HCT116 (cell line): ENCODE measurements at regions not wholly inside any gene's neighbourhood (a gene's known extent, or its start where the extent isn't known, plus 50 kb on each side); places are given as distances from the start of the nearest gene placed in this dataset.

Experiments used
- ATAC-seq: fragments of 200-7000 bp; cut with Tn5 transposase; 2 replicates; pipeline ENCODE4 v1.9.1; 2020; ENCODE audit warnings: mild to moderate bottlenecking, moderate library complexity
- BruUV-seq: library from RNA; stranded (reverse); fragments of 400-500 nt; replicated peaks from 2 replicates; lab custom pipeline; 2021; lab: Mats Ljungman, UMichigan
- CTCF ChIA-PET: fragments of 300-600 bp; sonication (Branson Sonifier 250); formaldehyde crosslinking; loops from one replicate; lab custom pipeline; 2021; ENCODE audit warnings: antibody characterized with exemption; lab: Charles Lee
- POLR2A ChIA-PET: fragments of 300-600, 350-600 bp; sonication (Branson Sonifier 250); formaldehyde crosslinking; loops from one replicate; lab custom pipeline; 2021; ENCODE audit warnings: antibody characterized with exemption; lab: Charles Lee
- RAD21 ChIA-PET, 2 experiments: fragments of 300-600 bp; sonication (Branson Sonifier 250); formaldehyde crosslinking; loops; one replicate each; lab custom pipeline; 2023; ENCODE audit warnings: low total read pairs in 2 of 2; ENCODE audit not compliant: uncharacterized antibody in 2 of 2, unreplicated experiment in 2 of 2, low non-redundant PET in 1 of 2; lab: Charles Lee
- DNase-seq: peaks from one replicate; pipeline ENCODE4 v3.0.0-alpha.2; 2010; ENCODE audit warnings: low read depth, low spot score
- H2AFZ ChIP-seq: fragments of 200-600 bp; shearing (Covaris generic), sonication (generic); 2 replicates; pipeline ENCODE4 v1.6.1; 2017; ENCODE audit warnings: low read depth, mixed run types, mixed read lengths, antibody characterized with exemption, low read length; ENCODE audit not compliant: poor library complexity, severe bottlenecking
- H3K27ac ChIP-seq: 2 replicates; pipeline ENCODE4 v1.5.1; 2012; ENCODE audit warnings: low read depth, low read length
- H3K27me3 ChIP-seq: fragments of 200-600 bp; sonication (generic); 2 replicates; pipeline ENCODE4 v1.6.1; 2016; ENCODE audit warnings: mixed run types, low read length, mixed read lengths; ENCODE audit not compliant: insufficient read depth
- H3K36me3 ChIP-seq, 2 experiments: fragments of 200-500 bp in 1 of 2; fragments of 200-600 bp in 1 of 2; sonication (Bioruptor generic) in 1 of 2; sonication (generic) in 1 of 2; 2 replicates each; pipeline versions ENCODE4 v1.5.1 to v1.6.1; 2014 to 2016; ENCODE audit warnings: low read length in 2 of 2, inconsistent platforms in 1 of 2, mixed read lengths in 1 of 2, mixed run types in 1 of 2; ENCODE audit not compliant: insufficient read depth in 2 of 2, control insufficient read depth in 1 of 2
- H3K4me1 ChIP-seq, 2 experiments: fragments of 200-600 bp in 1 of 2; sonication (generic) in 1 of 2; 2 replicates each; pipeline versions ENCODE4 v1.5.1 to v1.6.1; 2012 to 2017; ENCODE audit warnings: low read length in 2 of 2, inconsistent platforms in 1 of 2, mild to moderate bottlenecking in 1 of 2, mixed read lengths in 1 of 2, mixed run types in 1 of 2, moderate library complexity in 1 of 2; ENCODE audit not compliant: insufficient read depth in 2 of 2, control insufficient read depth in 1 of 2
- H3K4me2 ChIP-seq: fragments of 200-600 bp; sonication (generic); 2 replicates; pipeline ENCODE4 v1.6.1; 2017; ENCODE audit warnings: mixed run types, low read length, mixed read lengths
- H3K4me3 ChIP-seq, 2 experiments: fragments of 200-600 bp in 1 of 2; sonication (generic) in 1 of 2; replicated peaks in 1 of 2; 2 replicates each; pipeline ENCODE4 v1.5.1; 2011 to 2016; ENCODE audit warnings: low read length in 2 of 2, control low read depth in 1 of 2, low read depth in 1 of 2, mild to moderate bottlenecking in 1 of 2, mixed read lengths in 1 of 2, mixed run types in 1 of 2
- H3K79me2 ChIP-seq: fragments of 200-600 bp; sonication (generic); 2 replicates; pipeline ENCODE4 v1.6.1; 2017; ENCODE audit warnings: mild to moderate bottlenecking, mixed run types, low read length, moderate library complexity, mixed read lengths; ENCODE audit not compliant: insufficient read depth
- H3K9ac ChIP-seq: fragments of 200-600 bp; sonication (generic); 2 replicates; pipeline ENCODE4 v1.6.1; 2016; ENCODE audit warnings: low read length, mixed read lengths
- H3K9me2 ChIP-seq: fragments of 200-600 bp; sonication (generic), shearing (Covaris generic); 2 replicates; pipeline ENCODE4 v1.6.1; 2017; ENCODE audit warnings: mixed run types, mild to moderate bottlenecking, moderate library complexity; ENCODE audit not compliant: insufficient read depth
- H3K9me3 ChIP-seq, 2 experiments: fragments of 200-500 bp in 1 of 2; fragments of 200-600 bp in 1 of 2; sonication (Bioruptor generic) in 1 of 2; sonication (generic) in 1 of 2; 2 replicates each; pipeline ENCODE4 v1.6.1; 2014 to 2017; ENCODE audit warnings: low read length in 2 of 2, mixed read lengths in 2 of 2, inconsistent platforms in 1 of 2, low read depth in 1 of 2, mild to moderate bottlenecking in 1 of 2, mixed run types in 1 of 2, moderate library complexity in 1 of 2; ENCODE audit not compliant: control insufficient read depth in 1 of 2, insufficient read depth in 1 of 2
- H4K20me1 ChIP-seq: fragments of 200-600 bp; sonication (generic), shearing (Covaris generic); 2 replicates; pipeline ENCODE4 v1.6.1; 2017; ENCODE audit warnings: mixed run types, mild to moderate bottlenecking, moderate library complexity; ENCODE audit not compliant: insufficient read depth
- CBX3 ChIP-seq: IDR thresholded peaks from 2 replicates; pipeline ENCODE4 v1.6.1; 2012; ENCODE audit warnings: low read depth
- CEBPB ChIP-seq: IDR thresholded peaks from 2 replicates; pipeline ENCODE4 v1.6.1; 2012; ENCODE audit warnings: low read depth
- EZH2 ChIP-seq: fragments of 200-600 bp; sonication (generic); IDR thresholded peaks from 2 replicates; pipeline ENCODE4 v1.6.1; 2017; ENCODE audit warnings: antibody characterized with exemption, mixed run types
- EZH2phosphoT487 ChIP-seq: fragments of 200-600 bp; IDR thresholded peaks from 2 replicates; pipeline ENCODE4 v1.6.1; 2018; ENCODE audit warnings: antibody characterized with exemption, borderline replicate concordance
- POLR2A ChIP-seq: IDR thresholded peaks from 2 replicates; pipeline ENCODE4 v1.7.0; 2011; ENCODE audit warnings: borderline replicate concordance; ENCODE audit not compliant: insufficient read depth, insufficient read length; ENCODE audit errors: extremely low read depth
- SIN3A ChIP-seq: IDR thresholded peaks from 2 replicates; pipeline ENCODE4 v1.6.1; 2012; ENCODE audit warnings: low read depth
- SP1 ChIP-seq: IDR thresholded peaks from 2 replicates; pipeline ENCODE4 v1.6.1; 2012; ENCODE audit warnings: low read depth
- TCF7L2 ChIP-seq: IDR thresholded peaks from 2 replicates; pipeline ENCODE4 v1.7.0; 2011; ENCODE audit warnings: borderline replicate concordance, inconsistent platforms; ENCODE audit not compliant: insufficient read depth, insufficient read length; ENCODE audit errors: extremely low read depth
- YY1 ChIP-seq: IDR thresholded peaks from 2 replicates; pipeline ENCODE4 v1.6.1; 2011; ENCODE audit warnings: low read length, low read depth, moderate library complexity, mild to moderate bottlenecking; ENCODE audit not compliant: insufficient replicate concordance; ENCODE audit errors: extremely low read depth
- ZNF274 ChIP-seq: fragments of 200-500 bp; sonication (Bioruptor generic); IDR thresholded peaks from 2 replicates; pipeline ENCODE4 v1.6.1; 2014; ENCODE audit warnings: mild to moderate bottlenecking, low read depth, low read length, inconsistent platforms
- intact Hi-C: fragments of 100-400 bp; cut with micrococcal nuclease; formaldehyde crosslinking; loops from 2 replicates; pipeline ENCODE4 v1.10.0; 2022
- TF ChIP-seq, protein P1 (sequence below): IDR thresholded peaks from 2 replicates; pipeline ENCODE4 v1.6.1; 2012

GRCh38 chr9:81076131-81076530 lies 613.2 kb downstream of the TLE1 start:
- no peaks in the 10 kb centered on the region for H3K4me1 ChIP-seq
- no peak overlapping the region for H3K9ac ChIP-seq
- H3K4me3 ChIP-seq: no peak overlapping the region
- intact Hi-C loops: no loop called here
- no peak for TF ChIP-seq SIN3A
- TF ChIP-seq CEBPB: no peak
- no peak for TF ChIP-seq EZH2
- TF ChIP-seq CBX3: no peak
- no peak for TF ChIP-seq TCF7L2
- TF ChIP-seq EZH2phosphoT487: no peak
- H3K9me3 ChIP-seq: peaks cover 0 to 3% of the 10 kb centered on the region in 2 experiments; a peak in 1 of 4 replicates
- H2AFZ ChIP-seq: no peak overlapping the region
- no TSS peak for BruUV-seq
- no peaks in the 10 kb centered on the region for H3K79me2 ChIP-seq
- RAD21 ChIA-PET: no interaction called here
- ATAC-seq (no peak), DNase-seq (no peak)
- H3K27ac ChIP-seq: no peak overlapping the region
- no peaks in the 10 kb centered on the region for H3K9me2 ChIP-seq
- POLR2A ChIA-PET: no interaction called here
- no peaks in the 10 kb centered on the region for H3K36me3 ChIP-seq
- CTCF ChIA-PET: no interaction called here
- no peaks in the 10 kb centered on the region for H3K27me3 ChIP-seq
- no peaks in the 10 kb centered on the region for H4K20me1 ChIP-seq
- no peak overlapping the region for H3K4me2 ChIP-seq

DNA sequence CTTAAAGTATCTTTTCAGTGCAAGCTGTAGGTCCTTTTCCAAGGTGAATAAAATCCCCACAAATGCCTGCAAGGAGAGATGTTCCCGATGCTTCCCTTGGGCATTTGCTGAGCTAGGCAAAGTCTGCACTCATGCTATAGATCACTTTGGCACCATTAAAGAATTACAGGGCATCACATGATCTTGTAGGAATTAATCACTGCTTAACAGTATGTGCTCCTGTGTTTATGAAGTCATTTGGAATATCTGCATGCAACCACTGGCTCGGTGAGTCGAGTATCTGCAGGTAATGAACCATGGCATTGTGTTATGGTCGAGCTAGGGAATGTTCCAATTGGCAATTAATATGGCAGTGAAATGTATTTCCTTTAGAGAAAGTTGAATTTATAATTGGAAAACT lies 615.1 kb downstream of the TLE1 start:
- no peak overlapping the region for H3K4me2 ChIP-seq
- ATAC-seq (no peak), DNase-seq (no peak)
- no peak overlapping the region for H3K9ac ChIP-seq
- ChIA-PET RAD21 (no interaction called here), POLR2A (no interaction called here), CTCF (no interaction called here)
- TF ChIP-seq SP1 (no peak), TCF7L2 (no peak), EZH2phosphoT487 (no peak), ZNF274 (no peak), POLR2A (no peak), YY1 (no peak), CEBPB (no peak)
- TF ChIP-seq, protein P1, sequence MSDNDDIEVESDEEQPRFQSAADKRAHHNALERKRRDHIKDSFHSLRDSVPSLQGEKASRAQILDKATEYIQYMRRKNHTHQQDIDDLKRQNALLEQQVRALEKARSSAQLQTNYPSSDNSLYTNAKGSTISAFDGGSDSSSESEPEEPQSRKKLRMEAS: no peak
- no peaks in the 10 kb centered on the region for H3K27me3 ChIP-seq
- no peaks in the 10 kb centered on the region for H3K79me2 ChIP-seq
- H3K9me2 ChIP-seq: no peaks in the 10 kb centered on the region
- H3K9me3 ChIP-seq: peaks cover 0 to 3% of the 10 kb centered on the region in 2 experiments; a peak in 1 of 4 replicates
- no peak overlapping the region for H3K27ac ChIP-seq
- no peak overlapping the region for H2AFZ ChIP-seq
- H4K20me1 ChIP-seq: no peaks in the 10 kb centered on the region
- H3K36me3 ChIP-seq: no peaks in the 10 kb centered on the region
- H3K4me1 ChIP-seq: no peaks in the 10 kb centered on the region
- intact Hi-C loops: no loop called here
- H3K4me3 ChIP-seq: no peak overlapping the region
- BruUV-seq: no TSS peak
